Endothelial cell of umbilical vein (primary cell): ENCODE measurements at regions not wholly inside any gene's neighbourhood (a gene's known extent, or its start where the extent isn't known, plus 50 kb on each side); places are given as distances from the start of the nearest gene placed in this dataset.

Experiments
- EZH2 ChIP-seq: IDR thresholded peaks from 2 replicates; pipeline ENCODE4 v1.6.1; 2012; ENCODE audit warnings: borderline replicate concordance, low read depth, mild to moderate bottlenecking, moderate library complexity, low read length, inconsistent platforms; ENCODE audit not compliant: severe bottlenecking
- FOS ChIP-seq: IDR thresholded peaks from 2 replicates; pipeline ENCODE4 v1.6.1; 2011; ENCODE audit warnings: mild to moderate bottlenecking, low read length, moderate library complexity, borderline replicate concordance; ENCODE audit not compliant: insufficient read depth
- GATA2 ChIP-seq: IDR thresholded peaks from 2 replicates; pipeline ENCODE4 v1.7.0; 2011; ENCODE audit warnings: low read depth, mild to moderate bottlenecking, moderate library complexity, mixed read lengths, low read length; ENCODE audit not compliant: insufficient read length, insufficient read depth
- MAX ChIP-seq: IDR thresholded peaks from 2 replicates; pipeline ENCODE4 v1.6.1; 2011; ENCODE audit not compliant: insufficient read depth, insufficient read length
- MYC ChIP-seq: IDR thresholded peaks from one replicate; pipeline ENCODE4 v1.6.1; 2011; ENCODE audit warnings: mild to moderate bottlenecking, low read depth, low read length
- POLR2A ChIP-seq: IDR thresholded peaks from 2 replicates; pipeline ENCODE4 v1.6.1; 2012; ENCODE audit warnings: low read depth, mild to moderate bottlenecking, control low read depth, low read length
- POLR2AphosphoS5 ChIP-seq: IDR thresholded peaks from 2 replicates; pipeline ENCODE4 v1.6.1; 2012; ENCODE audit warnings: low read depth, mild to moderate bottlenecking, control low read depth, low read length, moderate library complexity; ENCODE audit not compliant: insufficient read depth
- TF ChIP-seq, protein P1 (sequence below), 2 donors: IDR thresholded peaks; 1 replicate in 1 of 2; 2 replicates in 1 of 2; pipeline ENCODE4 v1.5.1; 2011; ENCODE audit warnings: low read length in 2 of 2, mild to moderate bottlenecking in 2 of 2, moderate library complexity in 2 of 2, control low read depth in 1 of 2, inconsistent platforms in 1 of 2, low read depth in 1 of 2; ENCODE audit not compliant: insufficient read depth in 1 of 2; ENCODE audit errors: extremely low read depth in 1 of 2

DNA sequence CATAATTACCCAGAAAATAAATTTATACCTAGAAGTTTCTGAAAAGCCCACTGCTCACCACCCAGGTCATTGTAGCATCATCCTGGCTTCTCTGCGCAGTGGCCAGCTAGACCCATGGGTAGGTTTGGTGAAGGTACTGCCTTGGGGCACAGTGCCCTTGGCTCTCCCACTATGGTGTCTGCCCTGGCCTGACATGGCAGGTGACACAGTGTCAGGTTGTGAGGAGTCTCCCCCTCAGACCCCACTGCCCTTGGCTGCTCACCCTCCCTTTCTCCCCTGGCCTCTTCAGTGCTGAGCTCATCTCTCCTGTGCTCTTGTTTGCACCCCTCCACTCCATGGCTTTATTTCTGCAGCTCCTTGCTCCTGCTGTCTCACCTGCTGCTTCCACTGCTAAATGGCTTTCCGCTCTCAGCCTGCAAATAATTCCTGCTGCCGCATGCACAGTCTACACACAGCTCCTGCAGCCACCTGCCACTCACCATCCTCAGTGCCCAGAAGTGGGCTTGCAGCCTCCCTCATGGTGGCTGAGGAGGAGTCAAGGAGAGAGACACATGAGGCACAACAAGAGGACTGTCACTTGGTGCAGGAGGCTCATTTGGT lies 313.4 kb upstream of the MOCS1 start:
- TF ChIP-seq EZH2 (no peak), POLR2AphosphoS5 (no peak), MYC (no peak), FOS (no peak), POLR2A (no peak), MAX (no peak), GATA2 (no peak)
- TF ChIP-seq, protein P1, sequence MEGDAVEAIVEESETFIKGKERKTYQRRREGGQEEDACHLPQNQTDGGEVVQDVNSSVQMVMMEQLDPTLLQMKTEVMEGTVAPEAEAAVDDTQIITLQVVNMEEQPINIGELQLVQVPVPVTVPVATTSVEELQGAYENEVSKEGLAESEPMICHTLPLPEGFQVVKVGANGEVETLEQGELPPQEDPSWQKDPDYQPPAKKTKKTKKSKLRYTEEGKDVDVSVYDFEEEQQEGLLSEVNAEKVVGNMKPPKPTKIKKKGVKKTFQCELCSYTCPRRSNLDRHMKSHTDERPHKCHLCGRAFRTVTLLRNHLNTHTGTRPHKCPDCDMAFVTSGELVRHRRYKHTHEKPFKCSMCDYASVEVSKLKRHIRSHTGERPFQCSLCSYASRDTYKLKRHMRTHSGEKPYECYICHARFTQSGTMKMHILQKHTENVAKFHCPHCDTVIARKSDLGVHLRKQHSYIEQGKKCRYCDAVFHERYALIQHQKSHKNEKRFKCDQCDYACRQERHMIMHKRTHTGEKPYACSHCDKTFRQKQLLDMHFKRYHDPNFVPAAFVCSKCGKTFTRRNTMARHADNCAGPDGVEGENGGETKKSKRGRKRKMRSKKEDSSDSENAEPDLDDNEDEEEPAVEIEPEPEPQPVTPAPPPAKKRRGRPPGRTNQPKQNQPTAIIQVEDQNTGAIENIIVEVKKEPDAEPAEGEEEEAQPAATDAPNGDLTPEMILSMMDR (IDR thresholded peaks at IDR 0.05; ENCODE audit: extremely low read depth in 1 of 2, insufficient read depth in 1 of 2, low read depth in 1 of 2, low read length in 2 of 2) = no peak
